Upper lobe of left lung (tissue), 4 donors: ENCODE measurements at regions not wholly inside any gene's neighbourhood (a gene's known extent, or its start where the extent isn't known, plus 50 kb on each side); places are given as distances from the start of the nearest gene placed in this dataset.

ENCODE experiments used
- EP300 ChIP-seq, 4 donors: sonication (generic); formaldehyde crosslinking; IDR thresholded peaks; one replicate each; pipeline ENCODE4 v1.5.1; 2017; ENCODE audit warnings: antibody characterized with exemption in 4 of 4, control low read depth in 2 of 4
- POLR2A ChIP-seq, 4 donors: fragments of 450-650 bp; IDR thresholded peaks; one replicate each; pipeline ENCODE4 v1.5.1; 2016 to 2017; ENCODE audit warnings: antibody characterized with exemption in 4 of 4, mild to moderate bottlenecking in 2 of 4
- POLR2AphosphoS5 ChIP-seq, 2 donors: sonication (generic); formaldehyde crosslinking; IDR thresholded peaks; one replicate each; pipeline ENCODE4 v1.5.1; 2017; ENCODE audit warnings: antibody characterized with exemption in 2 of 2
- TF ChIP-seq, protein P1 (sequence below), 6 experiments: fragments of 450-650 bp in 4 of 6; fragments of 200-600 bp in 2 of 6; sonication (generic) in 2 of 6; IDR thresholded peaks; one replicate each; pipeline ENCODE4 v1.5.1; 2016 to 2019; ENCODE audit warnings: antibody characterized with exemption in 6 of 6

DNA sequence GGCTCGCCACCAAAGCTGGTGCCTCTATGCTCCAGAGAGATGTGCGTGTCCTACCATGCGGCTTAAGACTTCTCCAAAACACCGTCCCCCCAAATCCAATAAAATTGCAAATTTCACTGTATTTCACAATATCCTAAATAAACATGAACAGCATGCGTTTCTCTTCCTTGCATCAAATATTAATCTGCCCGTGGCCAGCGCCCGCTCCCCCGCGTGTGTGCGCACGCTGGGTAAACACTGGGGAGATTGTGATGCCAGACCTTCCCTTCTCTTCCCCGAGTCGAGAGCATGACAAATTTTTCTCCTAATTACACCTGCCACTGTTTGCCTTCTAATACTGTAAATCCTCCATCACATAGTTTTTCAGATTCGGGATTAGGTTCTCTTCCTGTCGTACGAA lies 148.1 kb downstream of the MRM1 start:
- TF ChIP-seq, protein P1, sequence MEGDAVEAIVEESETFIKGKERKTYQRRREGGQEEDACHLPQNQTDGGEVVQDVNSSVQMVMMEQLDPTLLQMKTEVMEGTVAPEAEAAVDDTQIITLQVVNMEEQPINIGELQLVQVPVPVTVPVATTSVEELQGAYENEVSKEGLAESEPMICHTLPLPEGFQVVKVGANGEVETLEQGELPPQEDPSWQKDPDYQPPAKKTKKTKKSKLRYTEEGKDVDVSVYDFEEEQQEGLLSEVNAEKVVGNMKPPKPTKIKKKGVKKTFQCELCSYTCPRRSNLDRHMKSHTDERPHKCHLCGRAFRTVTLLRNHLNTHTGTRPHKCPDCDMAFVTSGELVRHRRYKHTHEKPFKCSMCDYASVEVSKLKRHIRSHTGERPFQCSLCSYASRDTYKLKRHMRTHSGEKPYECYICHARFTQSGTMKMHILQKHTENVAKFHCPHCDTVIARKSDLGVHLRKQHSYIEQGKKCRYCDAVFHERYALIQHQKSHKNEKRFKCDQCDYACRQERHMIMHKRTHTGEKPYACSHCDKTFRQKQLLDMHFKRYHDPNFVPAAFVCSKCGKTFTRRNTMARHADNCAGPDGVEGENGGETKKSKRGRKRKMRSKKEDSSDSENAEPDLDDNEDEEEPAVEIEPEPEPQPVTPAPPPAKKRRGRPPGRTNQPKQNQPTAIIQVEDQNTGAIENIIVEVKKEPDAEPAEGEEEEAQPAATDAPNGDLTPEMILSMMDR (IDR thresholded peaks at IDR 0.05): no peak
- no peak for TF ChIP-seq POLR2A (IDR thresholded peaks at IDR 0.05)
- TF ChIP-seq EP300 (IDR thresholded peaks at IDR 0.05): no peak
- no peak for TF ChIP-seq POLR2AphosphoS5 (IDR thresholded peaks at IDR 0.05)
